ENCODE measurements at regions not wholly inside any gene's neighbourhood (a gene's known extent, or its start where the extent isn't known, plus 50 kb on each side); places are given as distances from the start of the nearest gene placed in this dataset.

DNA sequence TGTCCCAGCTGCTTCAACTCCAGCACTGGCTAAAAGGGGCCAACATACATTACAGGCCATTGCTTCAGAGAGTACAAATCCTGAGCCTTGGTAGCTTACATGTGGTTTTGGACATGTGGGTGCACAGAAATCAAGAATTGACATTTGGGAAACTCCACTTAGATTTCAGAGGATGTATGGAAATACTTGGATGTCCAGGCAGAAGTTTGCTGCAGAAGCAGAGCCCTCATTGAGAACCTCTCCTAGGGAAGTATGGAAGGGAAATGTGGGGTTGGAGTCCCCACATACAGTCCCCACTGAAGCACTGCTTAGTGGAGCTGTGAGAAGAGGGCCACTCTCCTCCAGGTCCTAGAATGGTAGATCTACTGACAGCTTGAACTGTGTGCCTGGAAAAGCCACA, 218.0 kb upstream of the CWC22 start:
- no peak for ATAC-seq
- no peaks in the 10 kb centered on the region for H3K4me1 ChIP-seq

DNA sequence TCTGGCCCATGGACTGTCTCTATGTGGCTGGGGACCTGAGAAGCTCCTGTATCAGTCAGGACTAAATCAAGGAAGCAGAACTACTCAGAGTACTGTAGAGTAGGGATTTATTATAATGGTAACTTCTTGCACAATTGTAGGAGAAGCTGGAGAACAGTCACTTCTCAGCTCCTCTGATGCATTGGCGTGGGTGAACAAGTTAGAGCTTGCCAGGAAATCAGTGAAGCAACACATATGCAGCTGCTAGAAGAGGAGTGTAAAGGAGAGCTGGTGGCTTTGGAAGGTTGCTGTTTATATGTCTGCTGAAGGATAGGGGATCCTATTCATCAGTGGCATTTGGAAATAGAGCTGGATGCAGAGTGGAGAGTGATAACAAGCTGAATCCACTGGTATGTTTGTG, 215.5 kb upstream of the CWC22 start:
- Histone ChIP-seq H3K27ac (no peak overlapping the region), H3K36me3 (replicated peaks in 1 of 2; ENCODE audit: insufficient read depth in 1 of 2, low read depth in 2 of 2) (no peaks in the 10 kb centered on the region), H3K27me3 (no peaks in the 10 kb centered on the region), H3K9me3 (no peaks in the 10 kb centered on the region), H3K4me1 (no peaks in the 10 kb centered on the region), H3K4me3 (no peak overlapping the region)
- DNase-seq: peak in 1 of 4 donors; percentile 15
- intact Hi-C loops (cut with DNase I): no loop called here
- WGBS, 2 donors: 42 to 72% methylated on average over 1 of the region's 1 CpG
- peak; percentile 45 for ATAC-seq
- TF ChIP-seq, protein P1, sequence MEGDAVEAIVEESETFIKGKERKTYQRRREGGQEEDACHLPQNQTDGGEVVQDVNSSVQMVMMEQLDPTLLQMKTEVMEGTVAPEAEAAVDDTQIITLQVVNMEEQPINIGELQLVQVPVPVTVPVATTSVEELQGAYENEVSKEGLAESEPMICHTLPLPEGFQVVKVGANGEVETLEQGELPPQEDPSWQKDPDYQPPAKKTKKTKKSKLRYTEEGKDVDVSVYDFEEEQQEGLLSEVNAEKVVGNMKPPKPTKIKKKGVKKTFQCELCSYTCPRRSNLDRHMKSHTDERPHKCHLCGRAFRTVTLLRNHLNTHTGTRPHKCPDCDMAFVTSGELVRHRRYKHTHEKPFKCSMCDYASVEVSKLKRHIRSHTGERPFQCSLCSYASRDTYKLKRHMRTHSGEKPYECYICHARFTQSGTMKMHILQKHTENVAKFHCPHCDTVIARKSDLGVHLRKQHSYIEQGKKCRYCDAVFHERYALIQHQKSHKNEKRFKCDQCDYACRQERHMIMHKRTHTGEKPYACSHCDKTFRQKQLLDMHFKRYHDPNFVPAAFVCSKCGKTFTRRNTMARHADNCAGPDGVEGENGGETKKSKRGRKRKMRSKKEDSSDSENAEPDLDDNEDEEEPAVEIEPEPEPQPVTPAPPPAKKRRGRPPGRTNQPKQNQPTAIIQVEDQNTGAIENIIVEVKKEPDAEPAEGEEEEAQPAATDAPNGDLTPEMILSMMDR (IDR thresholded peaks at IDR 0.05): no peak
- no peak for TF ChIP-seq POLR2A (IDR thresholded peaks at IDR 0.05)

More for the DNA sequence above, 218.0 kb upstream of the CWC22 start:
- no peaks in the 10 kb centered on the region for H3K27me3 ChIP-seq
- intact Hi-C loops (cut with DNase I): no loop called here
- H3K27ac ChIP-seq: no peak overlapping the region
- no peak for DNase-seq
- no peaks in the 10 kb centered on the region for H3K36me3 ChIP-seq (replicated peaks in 1 of 2; ENCODE audit: insufficient read depth in 1 of 2, low read depth in 2 of 2)
- H3K4me3 ChIP-seq: no peak overlapping the region
- TF ChIP-seq POLR2A (IDR thresholded peaks at IDR 0.05): no peak
- TF ChIP-seq, protein P1 (IDR thresholded peaks at IDR 0.05): no peak
- H3K9me3 ChIP-seq: no peaks in the 10 kb centered on the region

DNA sequence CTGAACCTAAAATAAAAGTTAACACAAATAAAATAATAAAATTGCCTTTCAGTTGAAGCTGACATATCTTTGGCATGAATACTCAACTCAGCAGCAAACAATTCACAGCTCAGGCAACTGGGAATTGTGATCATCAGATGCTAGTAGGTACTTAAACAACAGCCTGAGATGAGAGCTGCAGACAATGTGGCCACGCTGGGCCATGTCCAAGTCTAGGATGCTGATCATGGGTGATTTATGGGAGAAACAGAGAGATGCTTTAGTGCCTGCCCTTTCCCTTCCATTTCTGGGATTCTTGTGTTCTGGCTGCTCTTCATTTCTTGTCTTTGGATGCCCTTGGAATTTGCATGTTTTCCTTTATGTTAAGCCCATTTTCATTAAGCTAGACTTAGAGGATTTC, 212.4 kb upstream of the CWC22 start:
- H3K4me3 ChIP-seq: no peak overlapping the region
- 42 to 75% methylated on average over 1 of the region's 1 CpG for WGBS, 2 donors
- TF ChIP-seq POLR2A (IDR thresholded peaks at IDR 0.05): no peak
- TF ChIP-seq, protein P1 (IDR thresholded peaks at IDR 0.05): no peak
- H3K36me3 ChIP-seq (replicated peaks in 1 of 2; ENCODE audit: insufficient read depth in 1 of 2, low read depth in 2 of 2): no peaks in the 10 kb centered on the region
- intact Hi-C loops (cut with DNase I): no loop called here
- H3K27me3 ChIP-seq: no peaks in the 10 kb centered on the region
- peaks cover 0 to 7% (median 0%) of the 10 kb centered on the region in 3 donors for H3K9me3 ChIP-seq
- H3K4me1 ChIP-seq: no peaks in the 10 kb centered on the region
- H3K27ac ChIP-seq: no peak overlapping the region
- DNase-seq: no peak
- ATAC-seq: no peak

DNA sequence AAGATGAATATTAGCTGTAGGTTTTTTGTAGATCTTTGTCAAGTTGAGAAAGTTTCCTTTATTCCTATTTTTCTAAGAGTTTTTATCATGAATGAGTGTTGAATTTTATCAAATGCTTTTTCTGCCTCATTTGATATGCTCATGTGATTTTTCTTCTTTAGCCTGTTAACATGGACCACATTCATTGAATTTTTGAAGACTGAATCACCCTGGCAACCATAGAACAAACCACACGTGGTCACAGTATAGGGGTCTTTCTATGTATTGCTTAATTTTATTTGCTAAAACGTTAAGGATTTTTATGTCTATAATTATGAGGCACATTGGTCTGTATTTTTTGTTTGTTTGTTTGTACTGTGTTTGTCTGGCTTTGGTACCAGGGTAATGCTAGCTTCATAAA, 201.7 kb upstream of the CWC22 start:
- H3K27ac ChIP-seq: no peak overlapping the region
- H3K36me3 ChIP-seq (replicated peaks in 1 of 2; ENCODE audit: insufficient read depth in 1 of 2, low read depth in 2 of 2): no peaks in the 10 kb centered on the region
- ATAC-seq (no peak), DNase-seq (no peak)
- intact Hi-C loops (cut with DNase I): no loop called here
- no peaks in the 10 kb centered on the region for H3K4me1 ChIP-seq
- TF ChIP-seq, protein P1 (IDR thresholded peaks at IDR 0.05): no peak
- WGBS, 2 donors: 26 to 27% methylated on average over 2 of the region's 2 CpGs
- H3K27me3 ChIP-seq: no peaks in the 10 kb centered on the region
- H3K4me3 ChIP-seq: no peak overlapping the region
- no peaks in the 10 kb centered on the region for H3K9me3 ChIP-seq

DNA sequence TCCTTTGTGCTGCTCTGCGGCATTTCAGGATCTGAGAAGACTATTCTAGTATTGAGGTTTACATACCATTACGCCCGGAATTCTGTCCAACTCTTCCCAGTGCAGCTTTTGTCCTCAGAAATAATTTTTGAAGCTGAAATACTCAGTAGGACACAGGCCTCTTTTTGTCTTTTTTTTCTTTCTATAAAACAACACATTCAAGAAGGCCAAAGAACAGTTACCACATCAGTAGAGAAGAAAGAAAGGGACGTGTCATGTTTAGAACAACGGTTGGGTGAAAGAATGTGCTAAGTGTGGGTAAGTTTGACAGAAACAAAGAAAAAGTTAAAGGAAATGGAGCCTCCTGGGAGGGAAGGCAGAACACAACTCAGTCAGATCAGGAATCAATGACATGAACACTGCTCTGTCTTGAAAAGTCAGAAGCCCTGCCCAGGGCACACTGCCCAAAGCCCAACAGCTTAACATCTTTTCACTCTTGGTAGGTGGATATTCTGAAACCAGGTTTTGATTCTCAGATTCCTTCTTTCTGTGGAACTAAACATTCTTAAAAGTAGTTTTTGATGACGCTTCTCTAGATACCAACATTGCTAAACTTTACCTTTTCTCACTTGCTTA, 198.6 kb upstream of the CWC22 start:
- Histone ChIP-seq H3K27me3 (no peaks in the 10 kb centered on the region), H3K9me3 (no peaks in the 10 kb centered on the region), H3K4me1 (no peaks in the 10 kb centered on the region), H3K27ac (no peak overlapping the region), H3K36me3 (replicated peaks in 1 of 2; ENCODE audit: insufficient read depth in 1 of 2, low read depth in 2 of 2) (no peaks in the 10 kb centered on the region), H3K4me3 (no peak overlapping the region)
- no peak for ATAC-seq
- intact Hi-C loops (cut with DNase I): no loop called here
- TF ChIP-seq, protein P1 (IDR thresholded peaks at IDR 0.05): no peak
- no peak for TF ChIP-seq POLR2A (IDR thresholded peaks at IDR 0.05)
- no peak for DNase-seq
- WGBS, 2 donors: 60 to 62% methylated on average over 6 of the region's 6 CpGs
